Testis (tissue), 2 donors: ENCODE measurements at regions not wholly inside any gene's neighbourhood (a gene's known extent, or its start where the extent isn't known, plus 50 kb on each side); places are given as distances from the start of the nearest gene placed in this dataset.

Source experiments
- CTCF ChIP-seq, 3 experiments: fragments of 450-650 bp in 2 of 3; fragments of 200-600 bp in 1 of 3; sonication (generic) in 1 of 3; IDR thresholded peaks; one replicate each; pipeline ENCODE4 v1.5.1; 2016 to 2019; ENCODE audit warnings: antibody characterized with exemption in 3 of 3, mild to moderate bottlenecking in 2 of 3, moderate library complexity in 1 of 3
- POLR2A ChIP-seq: fragments of 450-650 bp; IDR thresholded peaks from one replicate; pipeline ENCODE4 v1.6.1; 2017; ENCODE audit warnings: antibody characterized with exemption, mild to moderate bottlenecking, moderate library complexity

GRCh38 chr5:106986006-106986405, 684.7 kb downstream of the EFNA5 start:
- TF ChIP-seq CTCF (IDR thresholded peaks at IDR 0.05) (no peak), POLR2A (no peak)
